NCI-H128 (cell line): ENCODE measurements at regions not wholly inside any gene's neighbourhood (a gene's known extent, or its start where the extent isn't known, plus 50 kb on each side); places are given as distances from the start of the nearest gene placed in this dataset.
"Not testable (repeated sequence)": the region's sequence is repeated elsewhere in the genome, so short reads cannot be mapped to it uniquely, and the experiment has no call there.

Experiments used
- DNase-seq: peaks from one replicate; lab custom pipeline; 2025; ENCODE audit not compliant: unreplicated experiment; lab: John Stamatoyannopoulos, UW

GRCh38 chr3:63092515-63092914, 185.6 kb upstream of the SYNPR start:
- no peak for DNase-seq

GRCh38 chr3:63094642-63095408, 183.3 kb upstream of the SYNPR start:
- DNase-seq, result no peak

- DNase-seq, result no peak
These were observed 181.7 kb upstream of the SYNPR start for GRCh38 chr3:63096248-63097058.

- DNase-seq, result no peak
These were observed 180.7 kb upstream of the SYNPR start for GRCh38 chr3:63097396-63097795.

GRCh38 chr3:63116922-63117321, 161.2 kb upstream of the SYNPR start:
- no peak for DNase-seq

- DNase-seq, result no peak
These were observed 154.0 kb upstream of the SYNPR start for GRCh38 chr3:63124090-63124489.

- DNase-seq, result no peak
These were observed 151.6 kb upstream of the SYNPR start for GRCh38 chr3:63126530-63126929.

- no peak for DNase-seq
These were observed 149.7 kb upstream of the SYNPR start for GRCh38 chr3:63128380-63128779.

GRCh38 chr3:63130625-63131024, 147.5 kb upstream of the SYNPR start:
- no peak for DNase-seq

GRCh38 chr3:63132461-63133250, 145.5 kb upstream of the SYNPR start:
- DNase-seq, result no peak

- DNase-seq, result no peak
These were observed 142.7 kb upstream of the SYNPR start for GRCh38 chr3:63135367-63135766.

GRCh38 chr3:63136249-63136648, 141.9 kb upstream of the SYNPR start:
- not testable (repeated sequence) for DNase-seq

- no peak for DNase-seq
These were observed 135.4 kb upstream of the SYNPR start for GRCh38 chr3:63142681-63143080.

GRCh38 chr3:63146154-63146553, 132.0 kb upstream of the SYNPR start:
- no peak for DNase-seq

- no peak for DNase-seq
These were observed 127.2 kb upstream of the SYNPR start for GRCh38 chr3:63150880-63151279.

- DNase-seq, result no peak
These were observed 126.2 kb upstream of the SYNPR start for GRCh38 chr3:63151897-63152296.

GRCh38 chr3:63159764-63160163, 118.3 kb upstream of the SYNPR start:
- DNase-seq, result no peak

GRCh38 chr3:63167113-63167512, 111.0 kb upstream of the SYNPR start:
- no peak for DNase-seq

- DNase-seq, result no peak
These were observed 109.9 kb upstream of the SYNPR start for GRCh38 chr3:63168179-63168578.

- no peak for DNase-seq
These were observed 98.1 kb upstream of the SYNPR start for GRCh38 chr3:63179862-63180522.

- no peak for DNase-seq
These were observed 85.9 kb upstream of the SYNPR start for GRCh38 chr3:63192248-63192647.
